Esophagus squamous epithelium (tissue), 5 donors: ENCODE measurements at regions not wholly inside any gene's neighbourhood (a gene's known extent, or its start where the extent isn't known, plus 50 kb on each side); places are given as distances from the start of the nearest gene placed in this dataset.
A peak's percentile ranks its signal among the peaks of the same experiment; 100 is the strongest.

Source experiments
- DNase-seq: peaks from one replicate; lab custom pipeline; 2025; lab: John Stamatoyannopoulos, UW
- H3K27ac ChIP-seq, 4 donors: fragments of 200-600 bp; sonication (generic); one replicate each; pipeline ENCODE4 v1.5.1; 2016 to 2019; ENCODE audit warnings: mild to moderate bottlenecking in 1 of 4
- H3K27me3 ChIP-seq, 4 donors: fragments of 200-600 bp; sonication (generic); 1 replicate in 3 of 4; 2 replicates in 1 of 4; pipeline versions ENCODE4 v1.5.1 to v1.6.0; 2017 to 2021; ENCODE audit warnings: antibody characterized with exemption in 1 of 4
- H3K36me3 ChIP-seq, 3 donors: fragments of 200-600 bp; sonication (generic); one replicate each; pipeline ENCODE4 v1.5.1; 2016 to 2019
- H3K4me1 ChIP-seq, 3 donors: fragments of 200-600 bp; sonication (generic); one replicate each; pipeline ENCODE4 v1.5.1; 2017 to 2019
- H3K4me3 ChIP-seq, 4 donors: fragments of 200-600 bp; sonication (generic); 1 replicate in 3 of 4; 2 replicates in 1 of 4; pipeline ENCODE4 v1.5.1; 2016 to 2019; ENCODE audit warnings: mild to moderate bottlenecking in 2 of 4, moderate library complexity in 1 of 4
- H3K9me3 ChIP-seq, 3 donors: fragments of 200-600 bp; sonication (generic); one replicate each; pipeline ENCODE4 v1.5.1; 2016 to 2019
- CTCF ChIP-seq, 6 experiments: fragments of 450-650 bp in 4 of 6; fragments of 200-600 bp in 2 of 6; sonication (generic) in 2 of 6; IDR thresholded peaks; one replicate each; pipeline ENCODE4 v1.5.1; 2016 to 2019; ENCODE audit warnings: antibody characterized with exemption in 6 of 6, mild to moderate bottlenecking in 4 of 6, moderate library complexity in 4 of 6
- POLR2A ChIP-seq, 4 donors: fragments of 450-650 bp; IDR thresholded peaks; one replicate each; pipeline ENCODE4 v1.6.1; 2017; ENCODE audit warnings: antibody characterized with exemption in 4 of 4, mild to moderate bottlenecking in 4 of 4, moderate library complexity in 3 of 4
- WGBS, 2 donors: methylation state at CpG; one replicate each; pipeline ENCODE4 v1.1.5; 2018; 5-methylcytosine and 5-hydroxymethylcytosine counted together
- intact Hi-C: fragments of 100-400 bp; cut with DNase I; formaldehyde crosslinking; loops from one replicate; pipeline ENCODE4 v1.15.0; 2022
- donor health status: DM: yes; HTN: yes; CAD: no.

- Histone ChIP-seq H3K27ac (peak overlapping the region in 1 of 4 donors; percentile 10), H3K36me3 (no peaks in the 10 kb centered on the region), H3K9me3 (no peaks in the 10 kb centered on the region), H3K4me3 (no peak overlapping the region), H3K27me3 (no peaks in the 10 kb centered on the region), H3K4me1 (peaks cover 0 to 44% (median 17%) of the 10 kb centered on the region in 3 donors)
- DNase-seq: no peak
- TF ChIP-seq CTCF (IDR thresholded peaks at IDR 0.05) (no peak), POLR2A (IDR thresholded peaks at IDR 0.05) (no peak)
- WGBS, 2 donors: 19 to 38% methylated on average over 3 of the region's 3 CpGs
- intact Hi-C loops: no loop called here
These were observed 86.9 kb upstream of the UBE2E2 start for GRCh38 chr3:23116081-23116837.

- TF ChIP-seq POLR2A (IDR thresholded peaks at IDR 0.05) (no peak), CTCF (IDR thresholded peaks at IDR 0.05) (no peak)
- Histone ChIP-seq H3K4me1 (peaks cover 0 to 38% (median 17%) of the 10 kb centered on the region in 3 donors), H3K27ac (no peak overlapping the region), H3K4me3 (no peak overlapping the region), H3K27me3 (no peaks in the 10 kb centered on the region), H3K9me3 (no peaks in the 10 kb centered on the region), H3K36me3 (no peaks in the 10 kb centered on the region)
- no peak for DNase-seq
- WGBS, 2 donors: 42 to 71% methylated on average over 1 of the region's 1 CpG
- intact Hi-C loops: no loop called here
These were observed 85.3 kb upstream of the UBE2E2 start for GRCh38 chr3:23117856-23118255.

- H3K4me3 ChIP-seq: no peak overlapping the region
- WGBS, 2 donors: 92 to 94% methylated on average over 3 of the region's 3 CpGs
These were observed 75.9 kb upstream of the UBE2E2 start for GRCh38 chr3:23127196-23127595.

GRCh38 chr3:23128655-23129054 is 74.5 kb upstream of the UBE2E2 start:
- Histone ChIP-seq H3K27me3 (no peaks in the 10 kb centered on the region), H3K27ac (peak overlapping the region in 2 of 4 donors; percentile 59 to 61), H3K36me3 (no peaks in the 10 kb centered on the region), H3K4me3 (peak overlapping the region in 1 of 4 donors; percentile 25), H3K4me1 (peaks cover 10 to 25% (median 12%) of the 10 kb centered on the region in 3 donors), H3K9me3 (no peaks in the 10 kb centered on the region)
- WGBS, 2 donors: 59 to 60% methylated on average over 2 of the region's 2 CpGs
- intact Hi-C loops: no loop called here
- no peak for DNase-seq
- TF ChIP-seq CTCF (IDR thresholded peaks at IDR 0.05) (no peak), POLR2A (IDR thresholded peaks at IDR 0.05) (no peak)

More at GRCh38 chr3:23127196-23127595, 75.9 kb upstream of the UBE2E2 start:
- H3K36me3 ChIP-seq: no peaks in the 10 kb centered on the region
- peaks cover 10 to 25% (median 12%) of the 10 kb centered on the region in 3 donors for H3K4me1 ChIP-seq
- intact Hi-C loops: no loop called here
- H3K27me3 ChIP-seq: no peaks in the 10 kb centered on the region
- H3K9me3 ChIP-seq: no peaks in the 10 kb centered on the region
- no peak for DNase-seq
- H3K27ac ChIP-seq: no peak overlapping the region
- no peak for TF ChIP-seq POLR2A (IDR thresholded peaks at IDR 0.05)
- TF ChIP-seq CTCF (IDR thresholded peaks at IDR 0.05): no peak

GRCh38 chr3:23129117-23129516 is 74.0 kb upstream of the UBE2E2 start:
- H3K27me3 ChIP-seq: no peaks in the 10 kb centered on the region
- no peak for DNase-seq
- H3K27ac ChIP-seq: peak overlapping the region; percentile 9 to 61 (median 40)
- H3K4me1 ChIP-seq: peaks cover 10 to 25% (median 12%) of the 10 kb centered on the region in 3 donors
- WGBS, 2 donors: 58 to 66% methylated on average over 4 of the region's 4 CpGs
- no peaks in the 10 kb centered on the region for H3K36me3 ChIP-seq
- intact Hi-C loops: no loop called here
- H3K4me3 ChIP-seq: peak overlapping the region in 3 of 4 donors; percentile 16 to 48 (median 25)
- H3K9me3 ChIP-seq: no peaks in the 10 kb centered on the region
- TF ChIP-seq POLR2A (IDR thresholded peaks at IDR 0.05) (no peak), CTCF (IDR thresholded peaks at IDR 0.05) (no peak)
